Type B pancreatic cell (in vitro differentiated cells): ENCODE measurements at regions not wholly inside any gene's neighbourhood (a gene's known extent, or its start where the extent isn't known, plus 50 kb on each side); places are given as distances from the start of the nearest gene placed in this dataset.

ENCODE experiments used
- DNase-seq: peaks from one replicate; pipeline ENCODE4 v3.0.0; 2021; ENCODE audit warnings: mixed read lengths; ENCODE audit not compliant: unreplicated experiment; ENCODE audit errors: extremely low spot score
- H3K27ac Mint-ChIP-seq: 2 replicates; pipeline ENCODE4 v1.8.0; 2021; ENCODE audit warnings: mild to moderate bottlenecking, mixed read lengths
- H3K27me3 Mint-ChIP-seq: 2 replicates; pipeline ENCODE4 v1.8.0; 2021; ENCODE audit warnings: mixed read lengths
- H3K36me3 Mint-ChIP-seq: 2 replicates; pipeline ENCODE4 v1.8.0; 2021; ENCODE audit warnings: mixed read lengths
- H3K4me1 Mint-ChIP-seq: one replicate; pipeline ENCODE4 v1.8.0; 2021; ENCODE audit warnings: mixed read lengths; ENCODE audit not compliant: unreplicated experiment
- H3K4me3 Mint-ChIP-seq: 2 replicates; pipeline ENCODE4 v1.8.0; 2021; ENCODE audit warnings: mild to moderate bottlenecking, mixed read lengths
- H3K9me3 Mint-ChIP-seq: 2 replicates; pipeline ENCODE4 v1.8.0; 2021; ENCODE audit warnings: mixed read lengths
- TF ChIP-seq, protein P1 (sequence below): fragments of 200-600 bp; sonication (generic); conservative IDR thresholded peaks from 2 replicates; pipeline ENCODE4 v1.5.0; 2021; ENCODE audit warnings: antibody characterized with exemption, mild to moderate bottlenecking

DNA sequence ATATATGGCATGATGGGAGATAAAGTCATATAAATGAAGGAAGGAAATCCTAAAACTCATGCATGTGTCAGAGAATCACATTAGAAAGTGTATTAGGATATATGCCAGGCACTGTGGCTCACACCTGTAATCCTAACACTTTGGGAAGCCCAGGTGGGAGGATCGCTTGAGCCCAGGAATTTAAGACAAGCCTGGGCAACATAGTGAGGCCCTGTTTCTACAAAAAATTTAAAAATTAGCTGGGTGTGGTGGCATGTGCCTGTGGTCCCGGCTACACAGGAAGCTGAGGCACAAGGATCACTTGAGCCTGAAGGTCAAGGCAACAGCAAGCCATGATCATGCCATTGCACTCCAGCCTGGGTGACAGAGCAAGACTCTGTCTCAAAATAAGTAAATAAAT is 130.3 kb upstream of the ARID2 start:
- H3K27me3 Mint-ChIP-seq, result no peaks in the 10 kb centered on the region
- H3K36me3 Mint-ChIP-seq, result no peaks in the 10 kb centered on the region
- no peak for DNase-seq
- H3K4me1 Mint-ChIP-seq, result peaks cover 5% of the 10 kb centered on the region
- H3K4me3 Mint-ChIP-seq, result no peak overlapping the region
- H3K9me3 Mint-ChIP-seq, result no peaks in the 10 kb centered on the region
- no peak overlapping the region for H3K27ac Mint-ChIP-seq
- TF ChIP-seq, protein P1, sequence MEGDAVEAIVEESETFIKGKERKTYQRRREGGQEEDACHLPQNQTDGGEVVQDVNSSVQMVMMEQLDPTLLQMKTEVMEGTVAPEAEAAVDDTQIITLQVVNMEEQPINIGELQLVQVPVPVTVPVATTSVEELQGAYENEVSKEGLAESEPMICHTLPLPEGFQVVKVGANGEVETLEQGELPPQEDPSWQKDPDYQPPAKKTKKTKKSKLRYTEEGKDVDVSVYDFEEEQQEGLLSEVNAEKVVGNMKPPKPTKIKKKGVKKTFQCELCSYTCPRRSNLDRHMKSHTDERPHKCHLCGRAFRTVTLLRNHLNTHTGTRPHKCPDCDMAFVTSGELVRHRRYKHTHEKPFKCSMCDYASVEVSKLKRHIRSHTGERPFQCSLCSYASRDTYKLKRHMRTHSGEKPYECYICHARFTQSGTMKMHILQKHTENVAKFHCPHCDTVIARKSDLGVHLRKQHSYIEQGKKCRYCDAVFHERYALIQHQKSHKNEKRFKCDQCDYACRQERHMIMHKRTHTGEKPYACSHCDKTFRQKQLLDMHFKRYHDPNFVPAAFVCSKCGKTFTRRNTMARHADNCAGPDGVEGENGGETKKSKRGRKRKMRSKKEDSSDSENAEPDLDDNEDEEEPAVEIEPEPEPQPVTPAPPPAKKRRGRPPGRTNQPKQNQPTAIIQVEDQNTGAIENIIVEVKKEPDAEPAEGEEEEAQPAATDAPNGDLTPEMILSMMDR, result no peak

DNA sequence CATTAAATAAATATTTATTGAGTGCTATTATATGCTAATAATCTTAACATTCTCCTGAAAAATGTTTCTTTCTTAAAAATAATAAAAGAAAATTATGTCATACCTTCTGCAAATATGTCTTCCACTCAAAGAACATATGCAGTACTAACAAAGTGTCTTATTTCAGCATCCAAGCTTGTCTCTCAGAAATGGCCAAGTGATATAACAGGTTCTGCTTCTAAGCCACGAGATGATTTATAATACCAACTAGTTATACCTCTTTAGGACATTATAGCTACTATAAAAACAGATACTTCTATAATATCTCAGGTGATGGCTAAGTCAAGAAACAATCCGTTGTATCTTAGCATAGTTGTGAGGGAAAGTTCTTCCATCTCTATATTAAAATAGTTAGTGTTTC is 128.1 kb upstream of the ARID2 start:
- no peak for DNase-seq
- Mint-ChIP-seq H3K4me1 (peaks cover 5% of the 10 kb centered on the region), H3K27ac (no peak overlapping the region), H3K4me3 (no peak overlapping the region), H3K27me3 (no peaks in the 10 kb centered on the region), H3K9me3 (peaks cover 6% of the 10 kb centered on the region), H3K36me3 (no peaks in the 10 kb centered on the region)
- TF ChIP-seq, protein P1, result no peak

DNA sequence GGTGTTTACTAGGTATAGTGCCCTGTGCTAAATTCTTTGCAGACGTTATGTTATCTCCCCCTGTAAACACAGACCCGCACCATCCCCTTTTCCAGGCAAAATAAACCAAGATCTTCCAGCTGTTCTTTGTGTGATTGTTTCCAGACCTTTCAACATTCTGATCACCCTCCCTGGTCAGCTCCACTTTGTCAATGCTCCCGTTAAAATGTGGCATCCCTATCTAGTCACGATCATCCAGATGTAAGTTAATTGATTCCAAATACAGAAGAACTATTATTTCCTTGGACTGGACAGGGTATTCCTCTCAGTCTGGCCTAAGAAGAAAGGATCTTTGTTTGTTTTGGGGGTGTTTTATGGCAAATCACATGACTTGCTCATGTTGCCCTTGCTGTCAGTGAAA is 127.6 kb upstream of the ARID2 start:
- H3K27me3 Mint-ChIP-seq, result no peaks in the 10 kb centered on the region
- DNase-seq, result no peak
- H3K9me3 Mint-ChIP-seq, result peaks cover 6% of the 10 kb centered on the region
- H3K4me1 Mint-ChIP-seq, result peaks cover 5% of the 10 kb centered on the region
- H3K27ac Mint-ChIP-seq, result no peak overlapping the region
- no peaks in the 10 kb centered on the region for H3K36me3 Mint-ChIP-seq
- TF ChIP-seq, protein P1, result no peak
- H3K4me3 Mint-ChIP-seq, result no peak overlapping the region

DNA sequence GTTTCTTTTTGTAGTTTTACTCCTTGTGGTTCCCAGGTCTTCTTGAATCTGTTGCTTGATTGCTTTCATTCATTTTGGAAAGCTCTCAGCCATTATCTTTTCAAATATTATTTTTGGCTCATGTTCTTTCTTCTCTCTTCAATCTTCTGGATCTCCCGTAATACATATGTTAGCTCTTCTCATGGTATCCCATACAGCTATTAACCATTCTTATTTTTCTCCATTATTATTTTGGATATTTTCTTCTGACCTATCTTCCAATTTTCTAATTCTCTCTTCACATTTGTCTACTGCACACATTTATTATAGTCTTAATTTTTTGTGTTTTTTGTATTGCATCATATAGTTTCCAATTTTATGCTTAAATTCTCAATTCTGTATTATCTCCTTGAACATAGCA is 123.9 kb upstream of the ARID2 start:
- H3K27me3 Mint-ChIP-seq, result no peaks in the 10 kb centered on the region
- no peak overlapping the region for H3K27ac Mint-ChIP-seq
- peaks cover 6% of the 10 kb centered on the region for H3K9me3 Mint-ChIP-seq
- H3K4me3 Mint-ChIP-seq, result no peak overlapping the region
- peaks cover 5% of the 10 kb centered on the region for H3K4me1 Mint-ChIP-seq
- TF ChIP-seq, protein P1, result no peak
- no peak for DNase-seq
- H3K36me3 Mint-ChIP-seq, result no peaks in the 10 kb centered on the region

DNA sequence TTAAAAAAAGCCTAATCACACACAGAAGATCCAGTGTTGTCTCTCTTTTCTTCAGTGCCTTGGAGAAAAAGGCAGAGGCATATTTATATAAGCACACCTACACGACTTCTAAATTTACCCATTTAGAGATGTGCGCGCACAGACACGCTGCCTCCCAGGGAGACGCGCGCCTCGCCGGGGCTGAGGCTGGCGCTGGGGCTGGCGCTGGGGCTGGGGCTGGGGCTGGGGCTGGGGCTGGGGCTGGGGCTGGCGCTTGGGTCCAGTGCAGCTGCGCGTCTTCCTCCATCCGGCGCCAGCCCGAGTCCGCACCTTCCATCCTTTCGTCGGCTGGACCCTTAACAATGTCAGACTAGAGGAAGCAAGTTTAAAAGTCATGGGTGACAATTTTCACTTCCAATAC is 118.4 kb upstream of the ARID2 start:
- Mint-ChIP-seq H3K27me3 (no peaks in the 10 kb centered on the region), H3K36me3 (no peaks in the 10 kb centered on the region), H3K27ac (no peak overlapping the region), H3K4me1 (peaks cover 16% of the 10 kb centered on the region), H3K9me3 (no peaks in the 10 kb centered on the region), H3K4me3 (no peak overlapping the region)
- TF ChIP-seq, protein P1, result no peak
- DNase-seq, result no peak

DNA sequence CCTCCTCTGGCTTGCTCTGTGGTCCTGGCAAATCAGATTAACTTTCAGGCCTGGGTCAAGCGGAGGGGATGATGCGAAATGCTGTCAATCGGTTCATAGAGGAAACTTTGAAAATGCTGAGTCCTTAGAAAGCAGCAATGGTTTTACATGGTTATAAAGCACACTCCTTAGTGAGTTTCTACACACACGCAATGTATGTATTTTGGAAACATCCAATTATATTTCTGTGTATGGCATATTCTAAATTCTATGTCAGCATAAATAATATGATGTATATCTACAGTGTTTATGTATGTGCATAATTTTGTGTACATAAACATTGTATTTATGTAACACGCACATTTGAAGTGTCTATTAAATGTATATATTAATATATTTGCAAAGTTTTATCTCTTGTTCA is 118.0 kb upstream of the ARID2 start:
- Mint-ChIP-seq H3K27ac (no peak overlapping the region), H3K4me3 (no peak overlapping the region), H3K4me1 (peaks cover 16% of the 10 kb centered on the region), H3K9me3 (no peaks in the 10 kb centered on the region), H3K27me3 (no peaks in the 10 kb centered on the region), H3K36me3 (no peaks in the 10 kb centered on the region)
- TF ChIP-seq, protein P1, result no peak
- no peak for DNase-seq
